ENCODE measurements at regions not wholly inside any gene's neighbourhood (a gene's known extent, or its start where the extent isn't known, plus 50 kb on each side); places are given as distances from the start of the nearest gene placed in this dataset.

- Histone ChIP-seq H3K4me3 (replicated peaks in 1 of 3; ENCODE audit: insufficient read depth in 1 of 3, low read depth in 1 of 3, low read length in 3 of 3) (no peak overlapping the region), H2AFZ (ENCODE audit: low read depth, low read length) (no peak overlapping the region), H3K4me1 (ENCODE audit: control insufficient read depth, extremely low read depth, insufficient read depth, low read length) (no peaks in the 10 kb centered on the region), H3K27me3 (ENCODE audit: control insufficient read depth in 2 of 2, insufficient read depth in 2 of 2, low read length in 2 of 2) (no peaks in the 10 kb centered on the region), H3K4me2 (ENCODE audit: insufficient read depth, low read length) (no peak overlapping the region), H3K27ac (ENCODE audit: insufficient read depth, low read depth, low read length) (no peak overlapping the region), H3K79me2 (ENCODE audit: control insufficient read depth, insufficient read depth, low read length) (no peaks in the 10 kb centered on the region), H3K9me3 (replicated peaks; ENCODE audit: control insufficient read depth, insufficient read depth, low read length) (no peaks in the 10 kb centered on the region), H3K9me1 (replicated peaks; ENCODE audit: control insufficient read depth, extremely low read depth, insufficient read depth, low read length) (no peaks in the 10 kb centered on the region), H4K20me1 (replicated peaks; ENCODE audit: control insufficient read depth, extremely low read depth, insufficient read depth, low read length) (no peaks in the 10 kb centered on the region), H3K9ac (replicated peaks; ENCODE audit: extremely low read depth, insufficient read depth, low read length) (no peak overlapping the region), H3K36me3 (ENCODE audit: control insufficient read depth in 2 of 2, extremely low read depth in 1 of 2, insufficient read depth in 2 of 2, low read length in 2 of 2) (no peaks in the 10 kb centered on the region)
- POLR2A ChIA-PET: no interaction called here
- FAIRE-seq (no peak), DNase-seq (ENCODE audit: low read depth, low spot score) (no peak)
- CTCF ChIA-PET: no interaction called here
- no peak for TF ChIP-seq CTCF (IDR thresholded peaks at IDR 0.05; ENCODE audit: extremely low read depth in 1 of 2, insufficient read depth in 1 of 2, low read depth in 1 of 2, low read length in 2 of 2)
- no peak for TF ChIP-seq JUN (IDR thresholded peaks at IDR 0.05; ENCODE audit: borderline replicate concordance, insufficient read depth, insufficient read length, low read depth)
- TF ChIP-seq MAX (IDR thresholded peaks at IDR 0.05; ENCODE audit: insufficient read depth, insufficient read length): no peak
- no peak for TF ChIP-seq GATA2 (IDR thresholded peaks at IDR 0.05; ENCODE audit: insufficient read depth, insufficient read length, low read depth, low read length)
- TF ChIP-seq EZH2 (IDR thresholded peaks at IDR 0.05; ENCODE audit: borderline replicate concordance, low read depth, low read length, severe bottlenecking): no peak
- TF ChIP-seq POLR2A (IDR thresholded peaks at IDR 0.05; ENCODE audit: low read depth, low read length): no peak
- no peak for TF ChIP-seq MYC (IDR thresholded peaks at IDR 0.05; ENCODE audit: low read depth, low read length)
- no peak for TF ChIP-seq POLR2AphosphoS5 (IDR thresholded peaks at IDR 0.05; ENCODE audit: insufficient read depth, low read depth, low read length)
- intact Hi-C loops (cut with micrococcal nuclease): no loop called here
- no TSS peak for BruUV-seq (replicated peaks)
- dilution Hi-C loops (cut with MboI; ENCODE audit: extremely low pct_ligation_motif_present, low sequenced_read_pairs): no loop called here
Measured at GRCh38 chr4:156243015-156243414, 289.3 kb upstream of the CTSO start.

Data from endothelial cell of umbilical vein (primary cell).